GM19395 (cell line): ENCODE measurements at regions not wholly inside any gene's neighbourhood (a gene's known extent, or its start where the extent isn't known, plus 50 kb on each side); places are given as distances from the start of the nearest gene placed in this dataset.

Source experiments
- ATAC-seq: cut with Tn5 transposase; IDR thresholded peaks from one replicate; pipeline ENCODE4 v1.9.1; 2021; ENCODE audit warnings: mild to moderate bottlenecking, moderate library complexity; ENCODE audit not compliant: unreplicated experiment

DNA sequence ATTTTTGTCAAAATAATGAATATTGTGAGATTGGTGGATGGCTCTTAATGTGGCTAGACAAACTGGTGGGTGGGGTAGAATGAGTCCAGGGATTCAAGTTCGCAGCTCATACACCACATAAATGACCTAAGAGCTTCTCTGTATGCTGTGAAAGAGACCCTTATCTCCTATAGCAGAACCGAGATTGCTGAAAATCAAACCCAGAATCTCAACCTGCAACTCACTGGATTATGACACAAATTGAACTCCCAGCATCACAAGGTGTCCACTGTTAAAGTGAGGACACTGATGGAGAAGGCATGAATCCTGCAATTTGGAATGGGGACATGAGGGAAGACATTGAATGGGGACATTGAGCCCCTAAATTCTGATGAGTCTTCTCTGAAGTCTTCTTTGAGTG, 51.3 kb upstream of the CNKSR3 start:
- ATAC-seq, result no peak

DNA sequence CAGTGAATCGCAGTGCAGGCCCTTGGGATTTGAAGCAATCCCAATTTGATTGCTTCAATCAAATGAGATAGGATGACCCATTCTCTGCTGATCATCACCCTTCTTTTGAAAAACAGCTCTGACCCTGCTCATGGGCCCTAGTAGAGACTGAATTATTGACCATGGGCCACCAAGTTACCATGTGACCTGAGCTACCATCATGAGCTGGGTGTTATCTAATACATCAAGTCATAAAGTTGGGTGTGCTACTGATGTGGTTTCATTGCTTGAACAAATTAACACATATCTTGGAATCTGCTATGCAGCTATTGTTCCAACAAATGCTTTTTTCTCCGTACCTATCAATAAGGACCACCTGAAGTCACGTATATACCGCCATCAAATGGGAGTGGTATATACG, 54.8 kb upstream of the CNKSR3 start:
- ATAC-seq, result no peak

- ATAC-seq, result no peak
Measured at GRCh38 chr6:154566866-154567265, 56.4 kb upstream of the CNKSR3 start.

GRCh38 chr6:154567695-154568220, 57.3 kb upstream of the CNKSR3 start:
- no peak for ATAC-seq

DNA sequence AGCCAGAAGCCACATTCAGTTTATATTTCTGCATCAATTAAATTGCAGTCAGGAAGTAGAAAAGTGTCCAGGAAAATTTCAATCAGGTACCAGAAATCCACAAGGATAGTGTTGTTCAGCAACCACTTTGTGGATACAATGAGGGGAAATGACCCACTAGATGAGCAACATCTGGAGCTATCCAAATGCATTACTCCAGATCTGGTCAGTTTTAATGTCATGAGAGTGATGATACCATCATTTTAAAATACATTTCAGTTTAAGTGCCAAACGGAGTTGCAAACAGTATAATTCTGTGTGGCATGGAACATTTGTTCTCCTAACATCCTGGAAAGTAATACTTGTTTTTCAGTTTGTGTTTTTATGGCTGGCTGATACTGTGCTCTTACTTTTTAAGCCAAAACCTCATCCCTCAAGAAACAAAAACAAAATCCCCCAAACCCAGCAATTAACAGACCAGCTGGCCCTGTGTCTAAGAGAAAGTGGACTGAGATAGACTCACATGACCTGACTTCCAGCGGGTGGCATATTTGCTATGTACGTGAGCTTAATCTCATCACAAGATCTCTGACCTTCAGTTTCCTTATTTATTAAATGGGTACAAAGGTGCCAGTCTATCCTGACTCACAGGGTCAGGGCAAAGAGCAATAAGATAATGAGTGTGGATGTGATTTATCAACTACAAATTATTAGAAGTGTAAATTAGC, 58.8 kb upstream of the CNKSR3 start:
- no peak for ATAC-seq

DNA sequence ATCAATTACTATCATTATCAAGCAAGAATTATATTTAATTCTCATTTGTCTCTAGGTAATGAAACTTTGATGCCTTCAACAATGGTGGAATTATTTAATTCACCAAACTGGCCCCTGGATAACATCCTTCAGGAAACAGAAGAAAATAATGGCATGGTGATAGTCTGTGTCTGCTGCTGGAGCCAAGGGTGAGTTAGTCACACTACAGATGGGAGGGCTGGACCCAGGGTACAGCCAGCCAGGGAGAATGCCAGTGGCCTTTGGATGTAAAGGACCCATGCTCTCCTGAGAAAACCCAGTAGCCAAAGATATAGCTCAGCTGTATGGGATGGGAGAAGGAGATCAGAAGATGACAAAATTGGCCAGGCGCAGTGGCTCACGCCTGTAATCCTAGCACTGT, 60.0 kb upstream of the CNKSR3 start:
- ATAC-seq, result no peak

GRCh38 chr6:154572556-154572955, 62.1 kb upstream of the CNKSR3 start:
- no peak for ATAC-seq

DNA sequence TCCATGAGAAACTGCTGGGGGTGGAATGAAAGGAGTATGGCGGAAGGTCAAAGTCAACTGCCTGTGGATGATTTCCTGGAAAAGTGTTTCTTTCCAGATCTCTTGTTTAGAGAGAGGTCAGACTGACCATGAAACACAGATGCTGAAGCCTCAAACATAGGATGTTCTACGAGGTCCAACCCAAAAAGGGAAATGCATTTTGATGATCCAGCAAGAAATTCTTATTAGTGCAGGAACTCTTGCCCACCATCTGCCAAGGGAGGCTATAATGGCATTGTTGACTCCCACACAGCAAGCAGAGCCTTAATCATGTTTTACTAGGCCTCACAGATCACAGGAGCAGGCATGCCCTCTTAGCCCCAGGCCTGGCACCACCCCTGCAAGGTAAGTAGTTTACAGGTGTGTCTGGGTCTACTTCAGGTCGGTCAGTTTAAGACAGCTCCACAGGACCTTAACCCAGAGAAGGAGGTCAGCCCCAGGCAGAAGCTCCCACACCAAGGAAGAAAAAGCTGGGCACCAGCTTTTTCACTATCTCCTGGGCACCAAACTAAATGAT, 67.6 kb upstream of the CNKSR3 start:
- ATAC-seq, result no peak

DNA sequence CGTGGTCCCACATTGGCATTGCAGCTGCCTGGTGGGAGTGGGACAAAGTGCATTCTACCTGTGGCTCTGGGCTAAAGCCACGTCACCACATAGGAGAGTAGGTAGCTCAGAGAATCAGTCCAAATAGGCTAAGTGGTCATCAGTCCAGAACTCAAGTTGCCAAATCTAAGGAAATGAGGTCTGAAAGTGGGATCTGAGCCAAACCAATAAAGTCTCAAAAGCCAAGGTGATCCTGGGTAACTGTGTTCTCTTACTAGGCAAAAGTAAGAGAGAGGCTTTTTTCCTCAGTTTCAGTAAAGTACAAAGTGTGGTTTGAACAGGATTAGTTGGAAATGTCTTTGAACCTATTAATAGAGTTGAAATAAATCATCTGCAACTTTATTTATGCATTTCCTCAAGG, 68.6 kb upstream of the CNKSR3 start:
- ATAC-seq, result no peak

DNA sequence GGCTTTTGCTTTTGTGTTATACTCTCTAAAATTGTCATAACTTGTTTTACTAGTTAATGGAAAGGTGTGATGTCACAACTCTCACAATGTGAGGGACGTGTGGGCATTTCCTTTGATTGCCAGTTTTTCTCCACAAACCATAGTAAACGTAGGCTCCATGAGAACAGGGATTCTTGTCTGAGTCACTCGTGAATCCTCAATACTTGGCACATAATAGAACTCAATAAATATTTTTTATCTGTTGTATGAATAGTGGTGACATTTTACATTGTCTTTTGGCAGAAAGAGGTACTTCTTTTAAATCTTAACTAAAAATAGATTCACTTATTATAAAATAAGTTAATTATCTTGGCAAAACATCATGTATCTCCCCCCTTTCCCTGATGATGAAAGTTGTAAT, 69.0 kb upstream of the CNKSR3 start:
- ATAC-seq, result no peak

- ATAC-seq, result no peak
Measured at GRCh38 chr6:154580397-154581135, 70.1 kb upstream of the CNKSR3 start.

DNA sequence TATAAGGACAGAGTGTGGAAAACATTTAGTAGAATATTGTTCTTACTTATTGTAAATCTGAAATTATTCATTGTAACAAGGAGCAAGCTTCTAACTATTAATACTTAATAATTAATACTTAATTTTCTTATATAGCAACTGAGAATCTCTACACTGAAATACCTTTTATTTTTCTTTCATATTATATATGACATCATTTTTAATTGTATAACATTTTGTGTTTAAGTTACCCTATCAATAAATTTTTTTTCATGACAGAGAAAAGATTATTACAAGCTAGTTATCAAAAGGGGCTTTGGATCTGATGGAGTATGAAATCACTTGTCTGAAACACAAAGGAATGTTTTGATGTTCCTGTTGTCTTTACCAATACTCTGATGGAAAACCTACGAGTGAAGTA, 72.2 kb upstream of the CNKSR3 start:
- no peak for ATAC-seq

DNA sequence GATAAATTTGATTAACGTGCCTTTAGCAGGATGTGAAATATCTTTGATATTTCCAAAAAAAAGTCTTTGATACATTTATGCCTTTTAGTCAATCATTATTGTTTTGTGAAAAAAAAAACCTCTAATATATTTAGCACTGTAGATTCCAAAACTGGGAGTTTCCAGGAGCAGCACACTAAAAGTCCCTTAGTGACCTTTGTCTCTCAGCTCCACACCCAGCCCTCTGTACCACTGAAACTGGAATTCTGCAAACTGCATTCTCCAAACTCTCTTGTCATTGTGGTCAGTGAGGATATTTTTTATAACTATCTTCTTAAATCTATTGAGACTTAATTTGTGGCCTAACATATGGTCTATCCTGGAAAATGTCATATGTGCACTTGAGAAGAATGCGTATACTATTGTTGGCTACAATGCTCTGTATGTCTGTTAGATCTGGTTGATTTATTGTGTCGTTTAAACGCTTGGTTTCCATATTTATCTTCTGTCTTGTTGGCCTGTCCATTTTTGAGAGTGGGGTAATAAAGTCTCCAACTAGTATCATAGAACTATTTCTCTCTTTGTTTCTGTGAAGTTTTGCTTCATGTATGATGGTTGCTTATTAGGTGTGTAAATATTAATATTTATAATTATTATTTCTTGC, 73.2 kb upstream of the CNKSR3 start:
- no peak for ATAC-seq

DNA sequence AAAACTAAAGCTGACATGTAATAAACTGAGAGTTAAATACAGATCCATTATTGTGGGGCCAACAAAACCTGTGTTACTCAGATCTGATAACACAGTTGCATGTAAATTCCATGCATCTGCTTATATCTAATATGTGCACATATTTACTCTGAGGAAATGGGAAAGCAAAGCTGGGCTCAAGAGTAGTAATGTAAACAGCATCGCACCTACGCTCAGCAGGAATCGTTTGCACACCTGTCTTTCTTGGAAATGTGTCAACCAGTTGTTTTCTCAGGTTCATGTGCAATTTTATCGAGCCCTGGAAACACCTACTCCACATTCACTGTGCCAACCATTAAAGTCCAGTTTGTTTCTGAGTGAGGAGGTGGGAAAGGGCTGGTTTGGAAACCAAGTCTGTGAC, 80.3 kb upstream of the CNKSR3 start:
- ATAC-seq, result no peak

DNA sequence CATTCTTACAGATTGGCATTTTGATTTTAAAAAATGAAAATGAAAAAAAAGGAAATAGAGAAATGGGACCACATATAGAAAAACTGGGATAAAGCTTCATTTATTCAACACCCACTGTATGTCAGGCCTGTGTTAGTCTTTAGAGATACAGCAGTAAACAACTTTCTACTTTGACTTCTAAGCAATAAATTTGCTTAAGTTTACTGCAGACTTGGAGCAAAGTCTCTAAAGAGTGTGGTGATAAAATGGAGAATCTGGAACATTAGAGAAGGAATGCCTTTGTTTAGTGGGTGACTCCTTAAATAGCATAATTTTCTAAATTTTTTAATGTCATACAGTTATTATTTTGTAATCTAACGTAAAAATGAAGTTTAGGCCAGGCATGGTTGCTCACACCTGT, 80.7 kb upstream of the CNKSR3 start:
- ATAC-seq, result no peak

DNA sequence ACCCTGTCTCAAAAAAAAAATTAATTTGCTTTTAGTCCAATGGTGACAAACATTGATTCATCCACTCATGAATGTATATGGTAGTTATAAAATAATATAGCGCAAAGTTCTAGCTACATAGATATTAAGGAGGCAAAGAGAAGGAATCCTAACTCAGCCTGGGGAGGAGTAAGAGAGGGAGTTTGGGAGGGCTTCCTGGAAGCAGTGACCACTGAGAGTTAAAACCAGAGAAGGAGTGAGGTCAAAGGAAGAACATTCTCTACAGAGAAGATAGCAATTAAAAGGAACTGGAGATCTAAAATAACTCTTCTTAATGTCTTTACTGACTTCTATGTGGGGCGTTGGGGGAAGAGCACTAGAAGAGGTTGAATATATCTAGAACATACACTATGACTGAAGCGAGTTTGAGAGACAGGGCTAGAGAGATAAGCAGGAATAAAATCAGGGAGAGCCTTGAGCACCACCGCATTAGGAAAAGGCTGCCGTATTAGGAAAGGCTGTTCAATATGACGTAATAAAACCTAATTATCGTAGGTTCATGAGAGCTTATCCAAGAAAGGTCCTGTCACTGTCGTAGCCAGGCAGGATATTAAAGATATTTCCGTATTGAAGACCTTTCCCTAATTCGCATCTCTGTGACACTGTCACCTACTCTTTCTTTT, 81.8 kb upstream of the CNKSR3 start:
- ATAC-seq, result no peak

GRCh38 chr6:154593122-154593521, 82.6 kb upstream of the CNKSR3 start:
- no peak for ATAC-seq

GRCh38 chr6:154594496-154595198, 84.2 kb upstream of the CNKSR3 start:
- no peak for ATAC-seq

DNA sequence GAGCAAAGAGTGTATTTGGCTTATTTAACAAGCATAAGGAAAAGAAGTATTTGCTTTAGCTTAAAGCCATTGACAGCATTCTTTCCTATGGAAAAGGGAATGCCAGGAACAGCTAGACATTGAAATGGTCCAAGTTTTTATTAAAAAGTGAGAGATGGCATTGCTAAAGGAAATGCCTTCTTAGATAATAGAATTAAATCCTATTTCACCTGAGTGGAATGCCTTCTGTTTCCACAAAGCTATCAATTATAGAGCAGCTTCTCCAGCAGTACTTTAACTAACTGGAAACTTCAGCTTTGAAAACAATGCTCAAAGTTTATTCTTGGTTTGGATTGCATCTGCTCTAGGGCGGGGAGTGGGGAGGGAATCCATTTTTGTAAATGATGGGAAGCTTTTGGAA, 85.1 kb upstream of the CNKSR3 start:
- no peak for ATAC-seq

GRCh38 chr6:154596009-154596408, 85.5 kb upstream of the CNKSR3 start:
- no peak for ATAC-seq

- no peak for ATAC-seq
Measured at GRCh38 chr6:154596701-154597100, 86.2 kb upstream of the CNKSR3 start.
